ENCODE measurements at regions not wholly inside any gene's neighbourhood (a gene's known extent, or its start where the extent isn't known, plus 50 kb on each side); places are given as distances from the start of the nearest gene placed in this dataset.

- TF ChIP-seq, protein P1, sequence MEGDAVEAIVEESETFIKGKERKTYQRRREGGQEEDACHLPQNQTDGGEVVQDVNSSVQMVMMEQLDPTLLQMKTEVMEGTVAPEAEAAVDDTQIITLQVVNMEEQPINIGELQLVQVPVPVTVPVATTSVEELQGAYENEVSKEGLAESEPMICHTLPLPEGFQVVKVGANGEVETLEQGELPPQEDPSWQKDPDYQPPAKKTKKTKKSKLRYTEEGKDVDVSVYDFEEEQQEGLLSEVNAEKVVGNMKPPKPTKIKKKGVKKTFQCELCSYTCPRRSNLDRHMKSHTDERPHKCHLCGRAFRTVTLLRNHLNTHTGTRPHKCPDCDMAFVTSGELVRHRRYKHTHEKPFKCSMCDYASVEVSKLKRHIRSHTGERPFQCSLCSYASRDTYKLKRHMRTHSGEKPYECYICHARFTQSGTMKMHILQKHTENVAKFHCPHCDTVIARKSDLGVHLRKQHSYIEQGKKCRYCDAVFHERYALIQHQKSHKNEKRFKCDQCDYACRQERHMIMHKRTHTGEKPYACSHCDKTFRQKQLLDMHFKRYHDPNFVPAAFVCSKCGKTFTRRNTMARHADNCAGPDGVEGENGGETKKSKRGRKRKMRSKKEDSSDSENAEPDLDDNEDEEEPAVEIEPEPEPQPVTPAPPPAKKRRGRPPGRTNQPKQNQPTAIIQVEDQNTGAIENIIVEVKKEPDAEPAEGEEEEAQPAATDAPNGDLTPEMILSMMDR (IDR thresholded peaks at IDR 0.05; ENCODE audit: low read depth, low read length) = no peak
- no peak overlapping the region for H3K4me3 ChIP-seq (ENCODE audit: low read depth, low read length)
These were observed 166.4 kb upstream of the SMIM23 start for GRCh38 chr5:171619196-171619595.

GRCh38 chr5:171619744-171620143 lies 165.9 kb upstream of the SMIM23 start:
- TF ChIP-seq, protein P1 (IDR thresholded peaks at IDR 0.05; ENCODE audit: low read depth, low read length) = no peak
- H3K4me3 ChIP-seq (ENCODE audit: low read depth, low read length) = no peak overlapping the region

DNA sequence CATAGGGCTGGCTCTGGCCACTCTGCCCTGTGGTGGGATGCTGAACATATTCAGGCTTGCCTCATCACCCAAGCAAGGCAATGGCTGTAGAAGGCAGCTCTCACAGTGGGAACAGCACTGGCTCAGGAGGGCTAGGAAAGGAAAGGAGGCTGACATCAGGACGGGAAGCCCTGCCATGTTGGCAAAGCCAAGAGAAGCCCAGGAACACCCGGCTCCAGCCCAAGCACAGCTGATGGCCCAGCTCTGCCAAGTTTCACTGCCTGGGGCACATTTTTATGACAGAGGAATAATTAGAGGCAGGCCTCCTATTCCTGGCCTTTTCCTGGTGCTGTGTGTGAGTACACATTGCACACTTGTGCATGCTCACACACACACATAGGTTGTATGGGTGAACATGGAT lies 163.6 kb upstream of the SMIM23 start:
- TF ChIP-seq, protein P1 (IDR thresholded peaks at IDR 0.05; ENCODE audit: low read depth, low read length) = no peak
- no peak overlapping the region for H3K4me3 ChIP-seq (ENCODE audit: low read depth, low read length)

DNA sequence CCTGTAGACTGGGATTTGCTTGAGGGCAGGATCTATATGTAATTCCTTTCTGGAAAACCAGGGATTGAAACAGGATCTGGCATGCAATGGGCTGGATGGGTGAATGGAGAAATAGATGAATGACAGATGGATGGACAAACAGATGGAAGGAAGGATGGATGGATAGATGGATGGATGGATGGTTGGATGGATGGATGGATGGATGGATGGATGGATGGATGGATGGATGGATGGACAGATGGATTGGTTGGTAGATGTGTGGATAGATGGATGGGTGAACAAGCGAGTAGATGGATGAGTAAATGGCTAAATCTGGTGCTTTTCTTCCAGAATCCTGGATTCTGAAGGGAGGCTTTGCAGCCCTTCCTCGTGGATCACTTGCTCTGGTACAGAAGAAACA lies 162.5 kb upstream of the SMIM23 start:
- TF ChIP-seq, protein P1 (IDR thresholded peaks at IDR 0.05; ENCODE audit: low read depth, low read length) = no peak
- no peak overlapping the region for H3K4me3 ChIP-seq (ENCODE audit: low read depth, low read length)

GRCh38 chr5:171623551-171624097 lies 162.0 kb upstream of the SMIM23 start:
- TF ChIP-seq, protein P1 (IDR thresholded peaks at IDR 0.05; ENCODE audit: low read depth, low read length) = no peak

DNA sequence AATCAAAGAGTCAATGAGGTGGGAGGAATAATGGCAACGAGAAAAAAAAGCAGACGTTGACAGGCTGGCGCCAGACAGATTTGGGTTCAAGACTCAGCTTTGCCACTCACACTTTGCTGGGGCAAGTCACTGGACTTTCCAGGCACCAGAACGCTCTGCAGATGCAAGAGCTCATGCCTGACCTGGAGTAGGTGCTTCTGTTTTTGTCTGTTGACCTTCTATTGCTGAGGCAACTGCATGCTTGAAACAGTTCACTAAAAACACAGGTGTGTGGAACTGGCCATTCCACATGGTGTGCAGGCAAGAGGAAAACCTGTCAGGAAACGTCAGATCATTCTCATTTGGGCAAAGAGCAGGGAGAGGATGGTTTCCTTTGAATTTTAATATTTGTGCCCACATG lies 161.2 kb upstream of the SMIM23 start:
- TF ChIP-seq, protein P1 (IDR thresholded peaks at IDR 0.05; ENCODE audit: low read depth, low read length) = no peak
- no peak overlapping the region for H3K4me3 ChIP-seq (ENCODE audit: low read depth, low read length)

More at GRCh38 chr5:171623551-171624097, 162.0 kb upstream of the SMIM23 start:
- no peak overlapping the region for H3K4me3 ChIP-seq (ENCODE audit: low read depth, low read length)

DNA sequence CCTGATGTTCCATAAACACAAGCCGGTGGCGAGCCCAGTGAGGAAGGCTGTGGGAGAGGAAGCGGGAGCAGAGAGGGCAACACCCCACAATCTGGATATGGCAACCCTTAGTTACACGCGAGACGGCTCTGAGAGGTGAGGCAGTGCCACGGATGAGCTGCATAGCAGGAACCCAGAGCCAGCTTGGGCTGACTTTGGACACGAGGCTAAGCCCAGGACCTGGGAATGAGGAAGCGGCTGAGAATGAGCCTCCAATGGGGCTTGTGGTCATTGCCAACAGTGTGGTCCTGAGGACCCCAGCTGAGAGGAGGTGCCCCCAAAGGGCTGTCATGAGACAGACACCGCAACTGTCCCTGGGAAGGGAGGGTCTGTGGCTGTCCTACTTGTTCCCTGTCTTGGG lies 160.0 kb upstream of the SMIM23 start:
- no peak overlapping the region for H3K4me3 ChIP-seq (ENCODE audit: low read depth, low read length)
- TF ChIP-seq, protein P1 (IDR thresholded peaks at IDR 0.05; ENCODE audit: low read depth, low read length) = no peak

Data from WI38 (cell line).